ENCODE measurements at regions not wholly inside any gene's neighbourhood (a gene's known extent, or its start where the extent isn't known, plus 50 kb on each side); places are given as distances from the start of the nearest gene placed in this dataset.

DNA sequence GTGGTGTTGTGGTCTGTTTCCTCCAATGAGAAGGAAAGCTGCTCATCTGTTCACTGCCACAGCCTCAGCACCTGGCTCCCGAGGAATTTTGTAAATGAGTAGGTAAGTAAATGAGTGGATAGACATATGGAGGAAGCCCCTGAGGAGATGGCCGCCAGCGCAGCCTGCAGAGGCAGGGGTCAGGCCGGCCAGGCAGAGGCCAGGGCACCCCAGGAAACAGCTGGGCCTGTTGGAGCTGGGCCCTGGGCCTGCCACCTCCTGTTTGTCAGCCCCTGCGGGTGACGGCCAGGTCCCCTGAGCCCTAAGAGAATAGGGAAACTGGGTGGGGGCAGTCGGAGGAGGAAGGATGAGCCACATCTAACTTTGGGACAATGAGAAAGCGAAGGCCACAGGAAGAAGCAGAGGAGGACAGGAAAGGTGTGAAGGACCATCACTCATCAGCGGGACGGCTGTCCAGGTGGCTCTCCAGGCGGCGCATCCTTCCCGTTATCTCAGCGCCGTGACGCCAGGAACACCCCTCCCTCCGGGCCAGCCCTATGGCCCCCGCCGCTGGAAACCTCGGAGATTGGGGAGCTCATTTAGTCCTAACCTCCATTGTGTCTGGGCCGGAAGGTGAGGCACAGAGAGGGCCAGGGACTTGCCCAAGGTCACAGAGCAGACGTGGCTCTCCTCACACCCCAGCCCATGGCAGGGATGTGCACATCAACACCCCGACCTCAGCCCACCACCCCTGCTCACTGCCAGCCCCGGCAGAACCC, 142.3 kb upstream of the UNC5B start:
- H3K4me3 ChIP-seq (ENCODE audit: low read depth, low read length), result no peak overlapping the region
- TF ChIP-seq, protein P1, sequence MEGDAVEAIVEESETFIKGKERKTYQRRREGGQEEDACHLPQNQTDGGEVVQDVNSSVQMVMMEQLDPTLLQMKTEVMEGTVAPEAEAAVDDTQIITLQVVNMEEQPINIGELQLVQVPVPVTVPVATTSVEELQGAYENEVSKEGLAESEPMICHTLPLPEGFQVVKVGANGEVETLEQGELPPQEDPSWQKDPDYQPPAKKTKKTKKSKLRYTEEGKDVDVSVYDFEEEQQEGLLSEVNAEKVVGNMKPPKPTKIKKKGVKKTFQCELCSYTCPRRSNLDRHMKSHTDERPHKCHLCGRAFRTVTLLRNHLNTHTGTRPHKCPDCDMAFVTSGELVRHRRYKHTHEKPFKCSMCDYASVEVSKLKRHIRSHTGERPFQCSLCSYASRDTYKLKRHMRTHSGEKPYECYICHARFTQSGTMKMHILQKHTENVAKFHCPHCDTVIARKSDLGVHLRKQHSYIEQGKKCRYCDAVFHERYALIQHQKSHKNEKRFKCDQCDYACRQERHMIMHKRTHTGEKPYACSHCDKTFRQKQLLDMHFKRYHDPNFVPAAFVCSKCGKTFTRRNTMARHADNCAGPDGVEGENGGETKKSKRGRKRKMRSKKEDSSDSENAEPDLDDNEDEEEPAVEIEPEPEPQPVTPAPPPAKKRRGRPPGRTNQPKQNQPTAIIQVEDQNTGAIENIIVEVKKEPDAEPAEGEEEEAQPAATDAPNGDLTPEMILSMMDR (conservative IDR thresholded peaks at IDR 0.05; ENCODE audit: low read depth, low read length), result no peak
- no peak for DNase-seq (ENCODE audit: low read depth)

DNA sequence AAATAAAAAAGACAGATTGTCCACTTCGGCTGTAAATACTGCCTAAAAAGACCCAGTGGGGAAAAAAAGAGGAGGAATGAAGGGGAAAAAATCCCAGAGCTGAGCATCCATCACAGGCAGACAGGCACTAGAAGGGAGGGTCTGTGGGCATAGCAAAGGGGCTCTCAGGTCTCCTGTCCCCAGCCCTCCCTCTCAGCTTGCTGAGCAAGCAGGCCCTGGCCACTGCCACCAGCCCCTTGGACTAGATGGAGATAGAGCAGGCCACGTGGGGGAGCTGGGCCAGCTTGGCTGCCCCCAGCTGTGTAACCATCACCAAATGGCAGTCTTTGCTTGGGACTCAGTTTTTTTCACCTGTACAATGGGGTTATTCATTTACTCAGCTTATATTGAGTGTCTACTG, 141.6 kb upstream of the UNC5B start:
- no peak for DNase-seq (ENCODE audit: low read depth)
- H3K4me3 ChIP-seq (ENCODE audit: low read depth, low read length), result no peak overlapping the region
- TF ChIP-seq, protein P1 (conservative IDR thresholded peaks at IDR 0.05; ENCODE audit: low read depth, low read length), result no peak

DNA sequence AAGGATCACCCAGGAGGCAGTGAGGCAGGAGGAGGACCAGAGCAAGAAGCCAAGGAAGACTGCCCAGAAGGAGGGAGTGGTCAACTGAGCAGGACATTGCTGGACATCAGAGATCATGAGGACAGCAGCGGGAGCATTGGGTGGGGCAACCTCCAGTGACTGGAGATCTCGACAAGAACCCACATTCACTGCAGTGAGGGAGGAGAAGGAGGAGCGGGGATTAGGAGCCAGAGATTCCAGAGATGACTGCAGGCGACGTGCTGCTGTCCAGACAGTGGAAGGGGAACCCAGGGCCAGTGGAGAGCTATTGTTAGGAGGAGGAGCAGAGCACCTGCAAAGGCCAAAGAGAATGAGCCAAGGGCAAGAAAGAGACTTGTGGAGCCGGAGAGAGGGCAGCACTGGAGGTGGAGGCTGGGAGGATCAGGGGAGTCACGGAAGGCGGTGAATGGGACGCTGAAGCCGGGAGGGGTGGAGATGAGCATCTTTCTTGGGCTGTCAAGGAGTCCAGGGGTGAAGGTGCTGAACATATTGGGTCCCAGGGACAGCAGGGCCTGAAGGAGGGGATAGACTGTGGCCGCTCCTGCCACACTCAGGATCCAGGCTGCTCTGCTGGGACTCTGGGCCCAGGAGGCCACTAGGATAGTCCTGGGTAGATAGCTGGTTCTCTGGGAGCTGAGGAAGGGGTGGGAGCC, 140.1 kb upstream of the UNC5B start:
- TF ChIP-seq, protein P1 (conservative IDR thresholded peaks at IDR 0.05; ENCODE audit: low read depth, low read length), result no peak
- H3K4me3 ChIP-seq (ENCODE audit: low read depth, low read length), result no peak overlapping the region
- DNase-seq (ENCODE audit: low read depth), result no peak

DNA sequence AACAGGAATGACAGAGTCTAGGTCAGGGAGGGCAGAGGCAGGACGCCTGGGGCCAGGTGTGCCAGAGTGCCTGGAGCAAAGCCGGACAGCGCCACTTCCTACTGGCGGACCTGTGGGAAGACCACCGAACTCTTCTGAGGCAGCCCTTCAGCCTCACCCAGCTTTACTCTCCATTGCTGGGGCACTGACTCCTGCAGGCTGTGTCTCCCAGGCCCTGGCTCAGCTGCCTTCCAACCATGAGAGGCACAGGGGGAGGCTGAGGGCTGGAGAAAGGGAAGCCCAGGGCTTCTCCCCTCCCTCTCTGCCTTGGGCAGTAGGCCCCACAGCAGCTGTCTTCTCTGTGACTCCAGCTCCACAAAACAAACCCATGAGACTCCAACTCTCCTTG, 139.6 kb upstream of the UNC5B start:
- TF ChIP-seq, protein P1 (conservative IDR thresholded peaks at IDR 0.05; ENCODE audit: low read depth, low read length), result no peak
- H3K4me3 ChIP-seq (ENCODE audit: low read depth, low read length), result no peak overlapping the region
- no peak for DNase-seq (ENCODE audit: low read depth)

DNA sequence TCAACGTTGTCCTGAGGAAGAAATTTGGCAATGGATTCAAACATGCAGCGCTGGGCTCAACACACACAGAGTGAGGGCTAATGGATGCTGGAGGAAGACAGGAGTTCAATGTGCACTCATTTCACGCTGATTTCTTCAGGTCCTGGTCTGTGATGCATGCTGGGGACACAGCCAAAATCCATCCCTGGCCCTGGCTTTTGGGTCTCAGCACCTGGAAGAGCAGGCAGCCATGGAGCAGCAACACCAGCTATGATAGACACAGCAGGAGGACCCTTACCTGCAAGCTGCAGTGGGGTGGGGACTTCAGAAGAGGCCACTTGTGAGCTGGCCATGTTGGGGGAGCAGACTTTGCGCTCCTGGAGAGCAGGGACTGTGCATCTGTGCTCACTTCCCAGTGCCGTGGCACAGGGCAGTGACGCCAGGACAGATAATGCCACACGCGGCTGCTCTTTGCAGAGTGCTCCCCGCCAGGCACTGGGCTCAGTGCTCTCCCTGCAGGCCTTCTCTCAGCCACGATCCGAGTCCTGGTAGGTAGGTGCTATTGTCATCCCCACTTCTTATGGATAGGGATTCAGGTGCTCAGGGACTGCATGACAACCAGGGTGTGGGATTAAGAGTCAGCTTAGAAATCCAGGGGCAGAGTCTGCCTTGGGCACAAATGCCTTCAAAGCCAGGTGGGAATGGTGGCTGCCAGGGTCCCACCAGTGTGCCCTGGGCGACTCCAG, 138.8 kb upstream of the UNC5B start:
- TF ChIP-seq, protein P1 (conservative IDR thresholded peaks at IDR 0.05; ENCODE audit: low read depth, low read length), result no peak

DNA sequence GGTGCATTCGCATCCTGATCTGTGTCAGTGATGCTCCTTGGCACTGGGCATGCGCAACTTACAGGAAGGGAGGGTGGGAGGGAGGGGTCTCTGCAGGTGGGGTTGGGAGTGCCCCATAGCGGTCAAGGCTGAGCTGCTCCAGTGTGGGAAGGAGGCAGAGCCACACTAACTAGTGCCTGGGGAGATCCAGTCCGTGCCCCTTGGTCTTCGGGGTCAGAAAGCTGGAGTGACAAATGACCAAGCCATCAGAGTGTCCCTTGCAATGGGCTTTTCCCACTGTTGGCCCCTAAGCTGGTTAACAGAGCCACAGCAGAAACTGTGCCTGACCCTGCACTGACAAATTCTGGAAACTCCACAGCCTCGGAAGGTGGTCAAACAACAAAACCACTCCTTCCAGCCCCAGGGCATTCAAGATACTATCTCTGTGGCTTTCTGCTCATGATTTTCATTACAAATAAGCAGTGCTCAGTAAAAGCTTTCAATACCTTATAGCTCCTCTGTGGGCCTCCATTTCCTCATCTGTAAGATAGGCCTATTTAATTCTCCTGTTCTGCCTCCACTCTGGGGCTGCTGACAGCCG, 138.1 kb upstream of the UNC5B start:
- TF ChIP-seq, protein P1 (conservative IDR thresholded peaks at IDR 0.05; ENCODE audit: low read depth, low read length), result no peak
- H3K4me3 ChIP-seq (ENCODE audit: low read depth, low read length), result no peak overlapping the region
- no peak for DNase-seq (ENCODE audit: low read depth)

More for the DNA sequence above, 138.8 kb upstream of the UNC5B start:
- H3K4me3 ChIP-seq (ENCODE audit: low read depth, low read length), result no peak overlapping the region
- no peak for DNase-seq (ENCODE audit: low read depth)
